NCI-H1930 (cell line): ENCODE measurements at regions not wholly inside any gene's neighbourhood (a gene's known extent, or its start where the extent isn't known, plus 50 kb on each side); places are given as distances from the start of the nearest gene placed in this dataset.
A peak's percentile ranks its signal among the peaks of the same experiment; 100 is the strongest.
"Not testable (repeated sequence)": the region's sequence is repeated elsewhere in the genome, so short reads cannot be mapped to it uniquely, and the experiment has no call there.

Experiments
- DNase-seq, 2 experiments: peaks; one replicate each; lab custom pipeline; 2025; lab: John Stamatoyannopoulos, UW

DNA sequence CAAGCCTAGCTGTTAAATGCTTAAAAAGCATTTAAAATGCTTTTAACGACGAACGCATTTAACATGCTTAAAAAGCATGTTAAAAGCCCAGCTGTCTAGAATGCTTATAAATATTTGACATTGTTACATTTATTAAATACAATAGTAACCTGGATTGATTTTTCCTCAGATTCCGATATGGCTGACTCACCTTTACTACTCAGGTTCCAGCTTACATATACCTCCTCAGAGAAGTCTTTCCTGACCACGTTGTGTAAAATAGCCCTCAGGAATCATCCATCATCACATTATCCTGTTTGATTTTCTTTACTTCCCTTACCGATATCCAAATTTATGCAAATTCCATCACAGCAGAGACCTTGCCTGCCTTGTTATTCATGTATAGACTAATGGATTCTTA, 51.4 kb downstream of the SLC41A2 start:
- no peak for DNase-seq

- DNase-seq, result not testable (repeated sequence)
Measured at GRCh38 chr12:104905446-104905845, 52.6 kb downstream of the SLC41A2 start.

DNA sequence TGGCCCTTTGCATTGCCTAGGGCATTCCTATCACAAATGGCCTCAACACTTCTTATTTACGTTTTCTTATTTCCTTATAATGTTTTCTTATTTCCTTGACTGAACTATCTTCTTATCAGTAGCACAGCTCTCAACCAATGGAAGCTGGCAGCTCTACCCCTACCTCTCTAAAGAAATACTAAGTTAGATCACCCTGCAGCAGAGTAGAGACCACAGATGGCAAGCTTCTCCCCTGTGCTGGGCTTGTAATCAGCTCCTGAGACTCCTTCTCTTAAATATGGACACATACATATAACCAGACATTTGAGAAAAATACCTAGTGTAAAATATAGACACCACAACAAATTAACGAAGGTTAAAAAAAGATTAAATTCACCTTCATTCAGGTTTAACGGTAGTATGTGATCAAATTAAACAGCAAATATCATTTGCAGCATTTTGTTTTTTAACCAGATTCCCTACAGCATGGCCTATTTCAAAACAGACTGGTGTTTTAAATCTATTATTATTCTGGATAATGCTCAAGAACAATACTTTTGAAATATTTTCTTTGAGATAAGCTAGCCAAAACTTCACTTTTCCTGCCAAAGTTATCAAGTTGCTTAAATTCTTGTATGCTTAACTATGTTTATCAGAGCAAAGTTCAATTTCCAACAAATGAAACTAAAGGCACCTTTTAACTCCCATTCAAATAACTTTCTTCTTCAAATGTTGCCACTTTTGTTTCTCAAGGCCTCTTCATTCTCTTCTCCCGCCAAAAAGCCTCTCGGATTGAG, 54.3 kb downstream of the SLC41A2 start:
- DNase-seq, result no peak

DNA sequence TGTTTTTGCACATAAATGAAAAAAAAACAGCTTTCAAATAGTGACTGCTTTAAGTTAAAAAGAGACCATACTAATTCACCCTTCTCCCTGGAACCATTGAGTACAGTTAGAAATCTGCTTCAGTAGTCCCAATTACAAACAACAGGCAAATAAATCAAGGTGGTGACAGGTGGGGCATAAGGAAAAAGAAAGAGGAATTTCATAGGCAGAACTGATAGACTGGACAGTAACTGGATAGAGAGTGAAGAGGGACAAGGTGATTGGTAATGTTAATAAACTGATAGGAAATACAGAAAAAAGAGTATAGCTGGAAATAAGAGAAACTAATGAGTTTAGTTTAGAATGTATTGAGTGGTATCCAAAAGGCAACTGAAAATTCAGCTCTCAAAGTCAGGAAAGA, 56.0 kb downstream of the SLC41A2 start:
- DNase-seq, result no peak

GRCh38 chr12:104896710-104897109, 61.4 kb downstream of the SLC41A2 start:
- no peak for DNase-seq

- DNase-seq, result no peak
Measured at GRCh38 chr12:104896146-104896545, 61.9 kb downstream of the SLC41A2 start.

DNA sequence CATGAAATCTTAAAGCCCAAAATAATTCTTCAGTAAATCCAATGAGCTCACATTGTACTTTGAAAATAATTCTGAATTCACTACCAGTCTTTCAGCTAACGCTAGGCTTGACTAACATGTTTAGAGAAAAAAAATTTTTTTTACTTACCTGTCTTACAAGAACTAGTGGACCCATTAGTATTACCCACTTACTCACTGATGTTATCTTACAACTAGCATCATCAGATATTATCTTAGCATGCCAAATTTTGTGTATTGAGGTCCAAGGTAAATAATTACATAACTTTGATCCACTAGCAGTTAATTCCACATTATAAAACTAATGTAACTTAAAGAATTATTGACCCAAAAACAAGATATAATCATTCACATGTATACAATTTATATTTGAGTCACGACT, 62.7 kb downstream of the SLC41A2 start:
- DNase-seq, result no peak

DNA sequence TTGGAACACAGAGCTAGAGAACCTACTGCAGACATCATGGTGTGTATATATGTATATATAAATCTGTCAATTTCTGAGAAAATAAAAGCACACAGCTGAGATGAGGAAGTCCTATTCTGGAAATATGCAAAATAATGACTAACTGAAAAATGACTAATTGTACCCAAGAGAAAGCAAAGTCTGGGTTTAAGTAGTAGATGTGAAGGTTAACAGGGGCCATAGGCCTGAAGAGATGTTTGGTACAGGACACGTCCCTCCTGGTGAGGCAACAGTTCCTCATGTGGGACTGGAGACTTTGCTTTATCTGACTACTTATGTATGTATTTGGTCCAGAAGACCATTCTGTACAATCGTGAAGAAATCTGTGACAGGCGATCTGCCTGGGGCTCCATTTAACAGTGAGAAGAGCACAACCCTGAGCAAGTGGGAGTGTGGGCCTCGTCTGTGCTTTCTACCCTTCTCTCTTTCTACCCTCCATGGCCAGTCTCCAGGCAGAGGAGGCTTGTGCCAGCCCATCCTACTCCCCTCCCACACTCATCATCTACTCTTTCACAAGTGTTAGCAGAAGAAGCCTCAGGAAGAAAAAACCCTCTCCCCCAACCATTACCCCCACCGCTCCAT, 67.5 kb downstream of the SLC41A2 start:
- DNase-seq, result no peak

DNA sequence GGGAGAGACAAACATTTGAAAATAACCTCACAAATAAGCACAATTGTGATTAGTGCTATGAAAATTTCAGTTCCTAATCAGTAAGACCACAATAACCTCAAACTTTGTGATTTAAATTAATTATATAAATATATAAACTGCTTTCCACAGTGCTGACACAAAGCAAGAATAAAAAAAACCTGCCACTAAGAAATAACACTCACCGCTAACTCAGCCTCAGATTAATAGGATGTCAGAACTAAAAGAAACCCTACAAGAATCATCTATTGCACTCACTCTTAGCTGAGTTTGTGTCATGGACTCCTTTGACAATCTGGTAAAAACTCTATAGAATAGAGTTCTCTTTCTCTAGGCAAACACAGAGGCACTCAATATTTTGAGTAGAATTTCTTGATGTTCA, 68.4 kb downstream of the SLC41A2 start:
- no peak for DNase-seq

- DNase-seq, result no peak
Measured at GRCh38 chr12:104888892-104889291, 69.2 kb downstream of the SLC41A2 start.

DNA sequence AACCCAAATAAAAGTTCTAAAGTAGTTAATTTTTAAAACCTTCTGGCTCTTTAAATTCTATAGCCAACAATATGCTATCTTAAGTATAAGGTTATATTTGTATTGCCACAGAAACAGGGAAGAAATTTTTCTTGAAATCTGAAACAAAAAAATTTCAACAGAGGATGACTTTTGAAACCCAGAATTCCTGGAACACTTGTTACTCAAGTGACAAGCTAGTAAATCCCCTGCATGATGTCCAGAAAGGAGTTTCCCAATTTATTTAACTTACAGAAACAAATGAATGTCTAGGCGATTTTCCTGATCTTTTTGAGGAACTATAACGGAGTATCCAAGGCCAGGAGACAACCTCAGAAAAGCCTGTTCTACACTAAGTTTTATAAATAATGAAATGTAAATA, 69.6 kb downstream of the SLC41A2 start:
- DNase-seq, result no peak

GRCh38 chr12:104887452-104887851, 70.6 kb downstream of the SLC41A2 start:
- DNase-seq, result no peak

DNA sequence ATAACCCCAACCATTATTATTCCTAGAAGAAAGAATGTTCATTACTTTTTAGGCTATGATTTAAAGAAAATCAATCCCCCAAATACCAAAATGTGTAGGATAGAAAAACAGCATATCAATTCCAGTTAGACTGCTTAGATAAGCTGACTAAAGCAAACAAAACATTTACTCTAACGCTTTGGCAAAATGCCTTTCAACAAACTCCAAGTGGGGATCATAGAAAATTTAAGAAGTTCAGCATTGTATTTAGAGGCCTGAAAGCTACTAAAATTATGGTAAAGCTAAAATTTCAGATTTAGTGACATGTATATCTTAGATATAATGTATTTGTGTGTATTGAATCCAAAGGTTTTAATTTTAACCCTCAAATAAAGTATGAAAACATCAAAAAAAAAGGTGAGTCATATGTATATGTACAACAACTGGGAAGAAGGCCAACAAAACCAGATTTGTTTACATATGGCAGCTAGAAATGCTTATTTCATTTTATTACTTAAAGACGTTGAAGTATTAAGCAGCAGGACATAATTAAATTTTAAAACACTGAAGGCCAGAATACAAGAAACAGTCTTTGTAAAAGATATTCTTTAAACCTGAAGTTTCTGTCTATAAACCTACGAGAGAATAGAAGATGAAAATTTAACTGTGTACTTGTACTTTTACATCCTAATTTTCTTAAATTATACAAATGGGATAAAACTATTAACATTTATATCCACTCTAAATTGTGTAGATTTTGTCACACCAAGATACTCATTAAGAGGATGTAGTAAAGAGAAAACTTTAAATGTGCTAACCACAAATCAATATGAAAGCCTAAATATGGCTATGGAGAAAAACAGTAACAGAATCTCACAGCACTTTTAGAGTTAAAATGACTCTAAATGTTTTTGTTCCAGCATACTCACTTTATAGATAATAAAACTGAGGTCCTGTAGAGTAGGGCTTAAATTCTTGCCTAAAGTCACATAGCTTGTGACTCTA, 71.4 kb downstream of the SLC41A2 start:
- peak in 1 of 2 experiments; percentile 46 for DNase-seq

- DNase-seq, result not testable (repeated sequence)
Measured at GRCh38 chr12:104878858-104879257, 79.2 kb downstream of the SLC41A2 start.

- DNase-seq, result no peak
Measured at GRCh38 chr12:104877103-104877705, 80.9 kb downstream of the SLC41A2 start.

- DNase-seq, result no peak
Measured at GRCh38 chr12:104873374-104873773, 84.7 kb downstream of the SLC41A2 start.

- no peak for DNase-seq
Measured at GRCh38 chr12:104870797-104871196, 87.3 kb downstream of the SLC41A2 start.

GRCh38 chr12:104866291-104866690, 91.8 kb downstream of the SLC41A2 start:
- no peak for DNase-seq

DNA sequence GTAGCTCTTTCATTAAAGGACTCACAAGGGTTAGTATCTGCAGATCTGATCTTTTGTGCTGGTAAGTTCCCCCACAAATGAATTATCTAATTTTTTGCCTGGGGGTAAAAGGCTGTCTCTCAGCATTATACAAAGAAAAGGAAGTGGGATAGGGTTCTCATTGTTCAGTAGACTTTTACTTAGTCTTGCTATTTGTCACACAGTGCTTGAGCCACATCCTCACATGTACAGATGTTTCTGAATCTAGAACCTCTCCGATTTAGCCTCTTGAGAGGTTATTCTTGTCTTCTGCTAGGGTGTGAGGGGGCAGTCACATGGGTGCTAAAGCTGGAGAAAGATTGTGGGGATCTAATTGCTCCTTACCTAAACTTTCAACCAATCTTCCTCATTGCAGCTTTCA, 93.0 kb downstream of the SLC41A2 start:
- DNase-seq, result no peak

GRCh38 chr12:104864668-104865067, 93.4 kb downstream of the SLC41A2 start:
- no peak for DNase-seq

DNA sequence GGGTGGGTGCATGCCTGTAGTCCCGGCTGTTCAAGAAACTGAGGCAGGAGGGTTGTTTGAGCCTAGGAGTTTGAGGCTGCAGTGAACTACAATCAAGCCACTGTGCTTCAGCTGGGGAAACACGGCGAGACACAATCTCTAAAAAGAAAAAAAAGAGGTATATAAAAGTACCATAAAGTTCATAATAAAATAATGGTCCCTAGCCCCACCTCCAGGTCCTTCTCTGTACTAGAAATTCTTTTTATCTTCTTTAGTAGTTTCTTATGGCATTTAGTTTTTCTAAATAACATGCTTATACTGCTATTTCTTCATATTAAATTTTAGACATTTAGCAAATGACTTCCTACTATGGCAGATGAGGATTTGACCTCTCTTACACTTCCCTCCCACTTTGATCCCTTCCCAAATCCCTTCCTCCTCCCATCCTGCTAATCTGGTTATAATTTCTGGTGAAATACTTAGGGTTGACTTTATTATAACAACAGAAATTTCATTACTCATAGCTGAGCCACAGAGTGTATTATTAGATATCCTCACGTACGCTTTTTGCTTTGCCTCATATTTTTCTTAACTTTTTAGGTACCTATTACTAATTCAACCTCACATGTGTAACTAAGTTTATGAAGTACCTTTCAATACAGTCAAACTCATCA, 94.7 kb downstream of the SLC41A2 start:
- no peak for DNase-seq
